ENCODE measurements at regions not wholly inside any gene's neighbourhood (a gene's known extent, or its start where the extent isn't known, plus 50 kb on each side); places are given as distances from the start of the nearest gene placed in this dataset.

- Histone ChIP-seq H3K4me3 (ENCODE audit: control extremely low read depth in 1 of 5, extremely low read depth in 1 of 5, insufficient read depth in 1 of 5, low read depth in 2 of 5, low read length in 4 of 5) (no peak overlapping the region), H3K4me1 (ENCODE audit: control insufficient read depth in 2 of 2, insufficient read depth in 2 of 2, low read length in 2 of 2) (no peaks in the 10 kb centered on the region), H3K9ac (ENCODE audit: low read length) (no peak overlapping the region), H4K20me1 (ENCODE audit: control insufficient read depth, insufficient read depth, low read length, poor library complexity, severe bottlenecking) (no peaks in the 10 kb centered on the region), H3K9me3 (ENCODE audit: control extremely low read depth in 1 of 3, control insufficient read depth in 2 of 3, insufficient read depth in 1 of 3, low read length in 2 of 3) (no peaks in the 10 kb centered on the region), H3K27me3 (replicated peaks in 1 of 4; ENCODE audit: control extremely low read depth in 1 of 4, control insufficient read depth in 3 of 4, insufficient read depth in 4 of 4, low read length in 3 of 4) (no peaks in the 10 kb centered on the region), H3K36me3 (replicated peaks in 1 of 2; ENCODE audit: control extremely low read depth in 1 of 2, control insufficient read depth in 1 of 2, extremely low read depth in 1 of 2, insufficient read depth in 2 of 2, low read length in 1 of 2) (no peaks in the 10 kb centered on the region), H3K4me2 (replicated peaks; ENCODE audit: low read depth, low read length, poor library complexity, severe bottlenecking) (no peak overlapping the region), H3K27ac (ENCODE audit: low read length in 2 of 2) (no peak overlapping the region), H2AFZ (ENCODE audit: insufficient read depth, low read depth, low read length, poor library complexity, severe bottlenecking) (no peak overlapping the region), H3K79me2 (ENCODE audit: control insufficient read depth, insufficient read depth, low read length) (no peaks in the 10 kb centered on the region)
- no peak for ATAC-seq (ENCODE audit: low read depth)
- no CpG with 5 or more reads among the region's 2 CpGs for WGBS (ENCODE audit: insufficient coverage)
- H3K4me1 Mint-ChIP-seq: no peaks in the 10 kb centered on the region
- H3K9me3 Mint-ChIP-seq (ENCODE audit: insufficient read depth): no peaks in the 10 kb centered on the region
- no peak overlapping the region for H3K27ac Mint-ChIP-seq
- DNase-seq: no peak
- H3K27me3 Mint-ChIP-seq: no peaks in the 10 kb centered on the region
- POLR2A ChIA-PET: no interaction called here
- TF ChIP-seq CTCF (IDR thresholded peaks at IDR 0.05) (no peak), EZH2 (IDR thresholded peaks at IDR 0.05; ENCODE audit: borderline replicate concordance, insufficient read depth, low read depth, low read length, poor library complexity, severe bottlenecking) (no peak)
- H3K4me3 Mint-ChIP-seq: no peak overlapping the region
- CTCF ChIA-PET: no interaction called here
- intact Hi-C loops (cut with micrococcal nuclease): no loop called here
Observed at GRCh38 chr20:7250337-7250736, 482.9 kb downstream of the BMP2 start.

GRCh38 chr20:7257099-7257498 is 489.6 kb downstream of the BMP2 start:
- H4K20me1 ChIP-seq (ENCODE audit: control insufficient read depth, insufficient read depth, low read length, poor library complexity, severe bottlenecking): no peaks in the 10 kb centered on the region
- H3K9me3 Mint-ChIP-seq (ENCODE audit: insufficient read depth): peaks cover 7% of the 10 kb centered on the region
- CTCF ChIA-PET: no interaction called here
- intact Hi-C loops (cut with micrococcal nuclease): no loop called here
- H3K27ac Mint-ChIP-seq: no peak overlapping the region
- H2AFZ ChIP-seq (ENCODE audit: insufficient read depth, low read depth, low read length, poor library complexity, severe bottlenecking): no peak overlapping the region
- H3K4me1 ChIP-seq (ENCODE audit: control insufficient read depth in 2 of 2, insufficient read depth in 2 of 2, low read length in 2 of 2): no peaks in the 10 kb centered on the region
- H3K79me2 ChIP-seq (ENCODE audit: control insufficient read depth, insufficient read depth, low read length): no peaks in the 10 kb centered on the region
- WGBS (ENCODE audit: insufficient coverage): no CpG with 5 or more reads among the region's 2 CpGs
- DNase-seq: no peak
- TF ChIP-seq EZH2 (IDR thresholded peaks at IDR 0.05; ENCODE audit: borderline replicate concordance, insufficient read depth, low read depth, low read length, poor library complexity, severe bottlenecking): no peak
- H3K27me3 ChIP-seq (replicated peaks in 1 of 4; ENCODE audit: control extremely low read depth in 1 of 4, control insufficient read depth in 3 of 4, insufficient read depth in 4 of 4, low read length in 3 of 4): no peaks in the 10 kb centered on the region
- H3K36me3 ChIP-seq (replicated peaks in 1 of 2; ENCODE audit: control extremely low read depth in 1 of 2, control insufficient read depth in 1 of 2, extremely low read depth in 1 of 2, insufficient read depth in 2 of 2, low read length in 1 of 2): no peaks in the 10 kb centered on the region
- no peak overlapping the region for H3K4me2 ChIP-seq (replicated peaks; ENCODE audit: low read depth, low read length, poor library complexity, severe bottlenecking)
- ATAC-seq (ENCODE audit: low read depth): no peak
- POLR2A ChIA-PET: no interaction called here
- no peaks in the 10 kb centered on the region for H3K4me1 Mint-ChIP-seq
- H3K9me3 ChIP-seq (ENCODE audit: control extremely low read depth in 1 of 3, control insufficient read depth in 2 of 3, insufficient read depth in 1 of 3, low read length in 2 of 3): no peaks in the 10 kb centered on the region
- H3K9ac ChIP-seq (ENCODE audit: low read length): no peak overlapping the region
- H3K4me3 ChIP-seq (ENCODE audit: control extremely low read depth in 1 of 5, extremely low read depth in 1 of 5, insufficient read depth in 1 of 5, low read depth in 2 of 5, low read length in 4 of 5): no peak overlapping the region
- H3K27me3 Mint-ChIP-seq: peaks cover 3% of the 10 kb centered on the region
- H3K4me3 Mint-ChIP-seq: no peak overlapping the region
- H3K27ac ChIP-seq (ENCODE audit: low read length in 2 of 2): no peak overlapping the region

All from B cell (primary cell).